ENCODE measurements at regions not wholly inside any gene's neighbourhood (a gene's known extent, or its start where the extent isn't known, plus 50 kb on each side); places are given as distances from the start of the nearest gene placed in this dataset.

- TF ChIP-seq POLR2A (IDR thresholded peaks at IDR 0.05): no peak
- no peak for TF ChIP-seq CTCF (IDR thresholded peaks at IDR 0.05)
Observed at GRCh38 chr5:18323891-18324290, 689.6 kb downstream of the TAF11L14 start.

Data from Peyer's patch (tissue), 4 donors.